HG03575 (cell line): ENCODE measurements at regions not wholly inside any gene's neighbourhood (a gene's known extent, or its start where the extent isn't known, plus 50 kb on each side); places are given as distances from the start of the nearest gene placed in this dataset.
"Not testable (repeated sequence)": the region's sequence is repeated elsewhere in the genome, so short reads cannot be mapped to it uniquely, and the experiment has no call there.

Experiments
- ATAC-seq: cut with Tn5 transposase; IDR thresholded peaks from one replicate; pipeline ENCODE4 v1.9.1; 2021; ENCODE audit not compliant: unreplicated experiment, insufficient number of reproducible peaks, low FRiP score; ENCODE audit errors: extremely low read depth

GRCh38 chr4:181006499-181007260, 1236.5 kb upstream of the TENM3 start:
- ATAC-seq, result no peak

DNA sequence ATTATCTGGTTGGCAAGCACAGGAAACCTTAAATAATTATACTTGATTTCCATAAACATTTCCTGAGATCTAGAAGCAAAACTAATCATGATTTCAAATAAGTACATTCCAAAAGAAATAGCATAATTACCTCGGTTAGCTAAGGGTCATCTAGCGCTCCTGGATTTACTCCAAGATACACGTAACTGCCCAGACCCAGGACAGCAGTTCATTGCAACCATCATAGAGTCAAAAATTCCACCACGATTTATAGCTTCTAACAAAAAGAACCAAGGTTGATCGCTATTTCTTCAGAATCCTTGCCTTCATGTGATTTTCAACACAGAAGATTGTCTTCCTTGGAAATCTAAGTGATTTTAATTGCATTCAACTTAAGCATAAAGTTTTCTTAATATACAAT, 1235.5 kb upstream of the TENM3 start:
- ATAC-seq, result no peak

GRCh38 chr4:181008164-181008563, 1235.0 kb upstream of the TENM3 start:
- ATAC-seq, result no peak

- ATAC-seq, result no peak
Observed at GRCh38 chr4:181013162-181013561, 1230.0 kb upstream of the TENM3 start.

- ATAC-seq, result no peak
Observed at GRCh38 chr4:181017038-181017437, 1226.2 kb upstream of the TENM3 start.

GRCh38 chr4:181018472-181018871, 1224.7 kb upstream of the TENM3 start:
- no peak for ATAC-seq

GRCh38 chr4:181018913-181019312, 1224.3 kb upstream of the TENM3 start:
- ATAC-seq, result no peak

GRCh38 chr4:181020456-181020855, 1222.7 kb upstream of the TENM3 start:
- ATAC-seq, result no peak

- ATAC-seq, result no peak
Observed at GRCh38 chr4:181021213-181021612, 1222.0 kb upstream of the TENM3 start.

GRCh38 chr4:181030135-181030921, 1212.9 kb upstream of the TENM3 start:
- not testable (repeated sequence) for ATAC-seq

DNA sequence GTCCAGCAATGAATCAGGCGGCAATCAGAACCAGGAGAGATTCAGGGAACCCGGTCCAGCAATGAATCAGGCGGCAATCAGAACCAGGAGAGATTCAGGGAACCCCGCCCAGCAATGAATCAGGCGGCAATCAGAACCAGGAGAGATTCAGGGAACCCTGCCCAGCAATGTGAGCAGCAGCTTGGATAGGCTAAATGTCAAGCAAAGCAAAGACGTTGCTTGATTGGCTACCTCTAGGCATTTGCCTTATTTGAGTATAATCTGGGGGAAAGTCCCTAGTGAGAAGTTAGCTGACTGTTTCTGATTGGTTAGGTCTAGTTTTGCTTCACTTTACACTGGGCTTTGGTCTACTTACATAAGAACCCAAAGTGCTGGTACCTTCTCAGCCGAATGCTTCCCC, 1212.2 kb upstream of the TENM3 start:
- ATAC-seq, result no peak

GRCh38 chr4:181043486-181043885, 1199.7 kb upstream of the TENM3 start:
- ATAC-seq, result no peak

- ATAC-seq, result no peak
Observed at GRCh38 chr4:181046809-181047208, 1196.4 kb upstream of the TENM3 start.

- ATAC-seq, result no peak
Observed at GRCh38 chr4:181051931-181052330, 1191.3 kb upstream of the TENM3 start.

DNA sequence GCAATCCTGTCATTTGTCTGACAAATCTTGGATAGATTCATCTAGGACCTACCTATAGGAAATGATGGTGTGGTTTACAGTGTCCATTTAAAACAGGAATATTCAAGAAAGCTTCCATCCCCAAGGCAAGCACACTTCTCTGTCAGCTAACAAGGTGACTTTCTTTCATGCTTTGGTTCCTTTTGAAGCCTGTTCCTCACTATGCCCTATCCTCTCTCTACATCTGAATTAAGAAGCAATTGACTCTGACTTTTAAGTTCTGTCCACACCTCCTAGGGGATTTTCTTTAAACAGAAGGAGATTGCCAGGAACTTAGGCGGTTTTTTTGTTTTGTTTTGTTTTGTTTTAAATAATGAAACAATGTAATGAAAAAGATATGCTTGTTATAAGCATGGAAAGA, 1181.4 kb upstream of the TENM3 start:
- no peak for ATAC-seq

DNA sequence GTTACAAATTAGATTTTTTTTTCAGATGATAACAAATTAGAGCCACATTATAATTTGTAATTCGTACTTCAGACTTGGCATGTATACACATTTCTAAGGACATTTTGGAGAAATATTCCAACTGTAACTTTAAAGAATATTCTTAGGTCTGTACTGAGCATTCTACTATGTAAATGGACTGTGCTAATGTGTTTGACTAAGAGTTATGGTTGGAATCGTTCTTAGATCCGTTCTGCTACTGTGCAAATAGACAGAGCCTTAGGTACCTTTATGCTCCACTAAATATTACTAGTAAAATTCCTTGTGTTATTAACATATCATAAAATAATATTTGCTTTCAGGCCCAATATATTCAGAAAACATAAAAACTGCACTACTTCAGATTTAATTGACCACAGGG, 1180.0 kb upstream of the TENM3 start:
- ATAC-seq, result no peak

- ATAC-seq, result no peak
Observed at GRCh38 chr4:181077341-181077740, 1165.9 kb upstream of the TENM3 start.

GRCh38 chr4:181078196-181078595, 1165.0 kb upstream of the TENM3 start:
- no peak for ATAC-seq

DNA sequence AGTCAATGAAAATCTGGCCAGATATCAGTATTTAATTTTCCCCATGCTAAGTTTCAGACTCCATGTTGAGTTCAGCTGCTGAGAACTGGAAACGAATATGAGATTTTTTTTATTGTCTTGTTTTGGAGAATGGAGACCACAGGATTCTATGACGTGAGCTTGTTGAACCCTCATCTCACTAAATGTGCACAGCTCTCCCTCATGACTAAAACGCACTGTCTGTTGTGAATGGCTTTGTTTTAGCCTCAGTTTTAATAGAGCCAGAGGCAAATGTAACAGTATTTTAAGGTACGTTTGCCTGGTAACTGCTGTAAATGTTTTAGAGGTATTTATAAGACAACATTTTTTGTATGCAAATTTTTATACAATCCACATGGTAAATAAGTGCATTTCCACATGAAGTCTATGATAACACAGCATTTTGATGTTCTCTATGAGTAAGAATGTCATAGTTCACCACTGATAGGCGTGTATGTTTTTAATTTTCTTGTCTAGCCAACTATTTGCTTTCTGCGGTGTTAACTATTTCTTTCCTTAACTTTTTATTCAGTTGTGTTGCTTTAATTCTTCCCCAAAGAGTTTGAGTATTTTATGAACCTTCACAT, 1159.3 kb upstream of the TENM3 start:
- ATAC-seq, result no peak

- no peak for ATAC-seq
Observed at GRCh38 chr4:181085557-181085956, 1157.6 kb upstream of the TENM3 start.
